AG09319 (cell line): ENCODE measurements at regions not wholly inside any gene's neighbourhood (a gene's known extent, or its start where the extent isn't known, plus 50 kb on each side); places are given as distances from the start of the nearest gene placed in this dataset.

ENCODE experiments used
- DNase-seq: peaks from one replicate; pipeline ENCODE4 v3.0.0-alpha.2; 2010; ENCODE audit warnings: low read depth; ENCODE audit errors: extremely low read depth
- TF ChIP-seq, protein P1 (sequence below): IDR thresholded peaks from 2 replicates; pipeline ENCODE4 v1.5.1; 2011; ENCODE audit warnings: low read depth, mild to moderate bottlenecking, inconsistent platforms, low read length, moderate library complexity

DNA sequence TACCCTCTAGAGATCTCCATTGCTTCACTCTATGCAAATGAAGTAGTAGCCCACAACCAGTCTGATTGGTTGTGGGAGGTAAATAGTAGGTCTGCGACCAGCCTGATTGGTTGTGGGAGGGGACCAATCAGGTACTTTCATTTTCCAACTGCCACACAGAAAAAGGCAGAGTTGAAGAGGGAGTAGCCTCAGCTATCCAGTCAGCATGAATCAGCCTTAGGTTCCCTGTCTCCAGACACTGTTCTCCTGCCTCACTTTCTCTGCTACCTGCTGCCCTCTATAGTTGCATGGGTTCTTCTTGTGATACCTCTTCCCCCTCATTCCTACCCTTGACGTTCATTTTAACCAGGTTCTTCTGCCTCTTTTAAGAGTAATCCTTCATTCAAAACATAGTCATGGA, 114.5 kb upstream of the LYZL1 start:
- no peak for DNase-seq
- TF ChIP-seq, protein P1, sequence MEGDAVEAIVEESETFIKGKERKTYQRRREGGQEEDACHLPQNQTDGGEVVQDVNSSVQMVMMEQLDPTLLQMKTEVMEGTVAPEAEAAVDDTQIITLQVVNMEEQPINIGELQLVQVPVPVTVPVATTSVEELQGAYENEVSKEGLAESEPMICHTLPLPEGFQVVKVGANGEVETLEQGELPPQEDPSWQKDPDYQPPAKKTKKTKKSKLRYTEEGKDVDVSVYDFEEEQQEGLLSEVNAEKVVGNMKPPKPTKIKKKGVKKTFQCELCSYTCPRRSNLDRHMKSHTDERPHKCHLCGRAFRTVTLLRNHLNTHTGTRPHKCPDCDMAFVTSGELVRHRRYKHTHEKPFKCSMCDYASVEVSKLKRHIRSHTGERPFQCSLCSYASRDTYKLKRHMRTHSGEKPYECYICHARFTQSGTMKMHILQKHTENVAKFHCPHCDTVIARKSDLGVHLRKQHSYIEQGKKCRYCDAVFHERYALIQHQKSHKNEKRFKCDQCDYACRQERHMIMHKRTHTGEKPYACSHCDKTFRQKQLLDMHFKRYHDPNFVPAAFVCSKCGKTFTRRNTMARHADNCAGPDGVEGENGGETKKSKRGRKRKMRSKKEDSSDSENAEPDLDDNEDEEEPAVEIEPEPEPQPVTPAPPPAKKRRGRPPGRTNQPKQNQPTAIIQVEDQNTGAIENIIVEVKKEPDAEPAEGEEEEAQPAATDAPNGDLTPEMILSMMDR, result no peak

DNA sequence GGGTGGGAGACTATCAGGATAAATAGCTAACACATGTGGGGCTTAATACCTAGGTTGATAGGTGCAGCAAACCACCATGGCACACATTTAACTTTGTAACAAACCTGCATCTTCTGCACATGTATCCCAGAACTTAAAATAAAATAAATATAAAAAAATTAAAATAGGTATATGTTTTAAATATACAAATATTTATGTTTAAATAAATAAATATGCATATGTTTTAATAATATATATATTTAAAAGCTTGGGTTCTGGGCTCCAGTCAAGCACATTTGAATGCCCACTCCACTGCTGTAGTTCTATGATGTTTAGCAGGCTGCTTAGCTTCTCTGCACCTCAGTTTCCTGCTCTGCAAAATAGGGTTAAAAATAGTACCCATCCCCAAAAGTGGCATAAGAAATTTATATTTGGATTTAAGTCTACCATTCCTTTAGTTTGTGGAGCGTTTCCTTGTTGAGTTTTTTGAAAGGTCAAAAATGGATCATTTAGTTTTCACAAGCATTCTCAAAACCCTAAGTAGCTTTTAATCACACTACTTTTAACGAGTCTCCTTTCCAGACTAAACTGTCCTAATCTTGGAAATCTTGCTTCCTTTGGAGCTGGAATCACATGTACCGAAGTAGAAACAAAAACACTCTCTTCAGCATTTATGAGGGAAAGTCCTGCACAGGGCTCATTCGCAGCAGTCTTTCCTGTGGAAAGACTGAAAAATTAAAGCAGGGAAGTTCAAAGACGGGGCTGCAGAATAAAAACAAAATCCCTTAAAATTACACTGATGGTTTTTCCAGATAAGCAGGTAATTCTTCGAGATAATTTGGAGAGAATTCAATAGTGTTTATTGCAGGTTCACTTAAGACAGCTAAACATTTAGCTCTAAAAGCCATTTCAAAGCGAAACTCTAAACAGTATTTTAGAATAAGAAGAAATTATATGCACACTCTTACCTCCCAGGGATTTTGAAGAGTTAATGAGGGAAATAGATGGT, 111.7 kb upstream of the LYZL1 start:
- TF ChIP-seq, protein P1, result no peak
- no peak for DNase-seq

DNA sequence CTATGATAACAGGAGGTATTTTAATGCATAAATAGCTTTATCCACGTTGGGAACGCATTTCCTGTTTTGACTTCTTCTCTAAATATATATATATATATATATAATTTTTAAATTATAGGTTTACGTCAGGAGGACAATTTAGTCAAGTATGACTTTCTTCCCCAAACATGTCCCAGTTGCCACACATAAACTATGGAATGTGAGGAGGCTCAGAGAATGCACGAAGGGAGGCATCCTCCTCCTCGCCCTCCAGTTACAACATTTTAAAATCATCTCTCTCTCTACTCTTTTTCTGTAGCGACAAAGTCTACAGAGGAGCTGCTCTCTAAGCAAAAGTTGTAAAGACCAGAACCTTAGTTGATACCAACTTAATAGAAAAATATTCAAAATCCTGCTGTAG, 106.9 kb upstream of the LYZL1 start:
- DNase-seq, result no peak
- TF ChIP-seq, protein P1, result no peak

DNA sequence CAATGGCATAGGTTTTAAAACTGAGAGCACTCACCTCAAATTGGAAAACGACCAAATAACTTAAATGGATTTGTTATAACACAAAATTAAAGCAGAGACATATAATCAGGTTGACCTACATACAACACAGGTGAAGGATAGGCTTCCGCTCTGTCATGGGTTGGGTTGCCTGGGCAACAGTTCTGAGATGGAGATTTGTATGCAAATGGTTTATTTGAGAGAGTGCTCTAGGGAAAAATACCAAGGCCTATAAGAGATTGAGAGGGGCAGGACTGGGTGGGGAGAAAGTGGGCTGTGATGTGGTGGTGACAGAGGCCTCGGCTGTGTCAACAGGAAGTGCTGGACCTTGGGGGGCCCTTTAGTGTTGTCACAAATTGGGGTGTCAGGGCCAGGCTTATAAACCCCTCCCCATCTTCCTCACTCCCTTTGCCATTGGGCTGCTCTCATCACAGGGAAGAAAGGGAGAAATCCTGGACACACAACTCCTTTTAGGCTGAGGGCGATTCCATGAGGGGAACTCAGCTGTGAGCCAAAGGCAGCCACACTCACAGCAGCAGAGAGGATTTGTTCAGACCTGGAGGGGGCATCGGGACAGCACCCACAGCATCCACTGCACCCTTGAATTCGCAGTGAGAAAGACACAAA, 105.4 kb upstream of the LYZL1 start:
- TF ChIP-seq, protein P1, result no peak

DNA sequence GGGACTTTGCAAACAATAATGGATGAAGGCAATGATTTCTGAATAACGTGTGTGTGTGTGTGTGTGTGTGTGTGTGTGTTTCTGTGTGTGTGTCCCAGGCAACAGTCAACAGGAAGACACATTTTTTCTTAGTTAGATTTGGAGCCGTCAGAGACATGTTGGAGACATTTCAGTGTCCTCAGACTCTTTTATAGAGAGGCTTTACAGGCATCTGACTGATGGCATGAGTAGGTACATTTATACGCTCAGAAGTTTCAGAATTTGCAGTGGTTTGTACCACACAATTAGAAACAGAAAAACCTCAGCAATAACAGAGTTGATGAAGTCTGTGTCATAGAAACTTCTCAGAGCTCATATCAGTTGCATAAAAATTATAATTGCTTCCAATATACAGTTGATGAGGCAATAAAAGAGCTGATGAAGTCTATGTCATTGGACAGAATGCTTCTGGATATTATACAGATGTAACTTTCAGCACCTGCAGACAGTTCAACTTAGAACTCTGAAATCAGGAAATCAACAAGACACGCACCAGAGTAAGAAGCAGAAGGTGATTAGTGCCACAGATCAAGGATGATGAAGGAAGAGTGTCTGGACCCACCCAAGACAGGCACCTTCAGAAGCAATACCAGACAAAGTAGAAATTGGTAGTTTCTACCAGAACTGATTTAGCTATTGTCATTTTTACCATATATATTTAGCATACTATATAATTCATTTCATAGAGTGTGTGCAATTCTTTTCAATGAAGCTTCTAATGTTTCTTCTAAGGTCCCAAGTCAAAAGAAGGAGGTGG, 104.5 kb upstream of the LYZL1 start:
- TF ChIP-seq, protein P1, result no peak

More for the DNA sequence above, 105.4 kb upstream of the LYZL1 start:
- DNase-seq, result no peak

DNA sequence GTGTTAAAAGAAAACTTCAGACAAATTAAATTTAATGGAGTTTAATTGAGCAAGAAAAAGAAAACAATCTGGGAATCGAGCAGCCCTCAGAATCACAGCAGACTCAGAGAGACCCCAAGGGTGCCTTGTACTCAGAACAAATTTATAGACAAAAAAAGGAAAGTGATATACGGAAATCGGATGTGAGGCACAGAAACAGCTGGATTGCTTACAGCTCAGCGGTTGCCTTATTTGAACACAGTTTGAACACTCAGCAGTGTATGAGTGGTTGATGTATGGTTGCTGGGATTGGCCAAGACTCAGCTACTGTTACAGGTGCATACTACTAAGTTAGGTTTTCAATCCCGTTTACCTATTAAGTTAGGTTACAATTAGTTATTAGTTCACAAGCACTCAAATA, 103.8 kb upstream of the LYZL1 start:
- DNase-seq, result no peak
- TF ChIP-seq, protein P1, result no peak

More for the DNA sequence above, 104.5 kb upstream of the LYZL1 start:
- DNase-seq, result no peak
